HepG2 (cell line): ENCODE measurements at regions not wholly inside any gene's neighbourhood (a gene's known extent, or its start where the extent isn't known, plus 50 kb on each side); places are given as distances from the start of the nearest gene placed in this dataset.

Experiments used
- ATAC-seq: fragments of 200-7000 bp; cut with Tn5 transposase; 3 replicates; pipeline ENCODE4 v1.9.1; 2020; ENCODE audit warnings: mild to moderate bottlenecking, moderate library complexity
- BruUV-seq: library from RNA; stranded (reverse); fragments of 400-500 nt; replicated peaks from 2 replicates; lab custom pipeline; 2021; lab: Mats Ljungman, UMichigan
- CTCF ChIA-PET: fragments of 300-600 bp; formaldehyde crosslinking; extraction: SDS; loops from one replicate; lab custom pipeline; 2021; ENCODE audit warnings: low total read pairs, inconsistent platforms, low intra/inter-chr PET ratio; lab: Yijun Ruan, JAX
- POLR2A ChIA-PET: fragments of 350-600 bp; sonication (Branson Sonifier 250); formaldehyde crosslinking; loops from one replicate; lab custom pipeline; 2020; ENCODE audit warnings: antibody characterized with exemption, inconsistent platforms; lab: Yijun Ruan, JAX
- DNase-seq: peaks from one replicate; pipeline ENCODE4 v3.0.0-alpha.2; 2015; ENCODE audit warnings: low spot score
- FAIRE-seq: peaks from 3 replicates; lab custom pipeline; 2011; peaks lifted over from hg19 to GRCh38; lab: Jason Lieb, UNC
- H2AFZ ChIP-seq: one replicate; pipeline ENCODE4 v1.6.1; 2011; ENCODE audit warnings: low read length, inconsistent platforms
- H3K27ac ChIP-seq: fragments of 300-600 bp; 3 replicates; pipeline ENCODE4 v1.8.0; 2011; ENCODE audit warnings: mixed run types, mild to moderate bottlenecking, mixed read lengths, low read length, inconsistent platforms; ENCODE audit not compliant: insufficient read depth; ENCODE audit errors: extremely low read length
- H3K27me3 ChIP-seq, 2 experiments: fragments of 200-600 bp in 1 of 2; 2 replicates in 1 of 2; 3 replicates in 1 of 2; pipeline versions ENCODE4 v1.6.0 to v1.8.0; 2011; ENCODE audit warnings: low read length in 2 of 2, mild to moderate bottlenecking in 2 of 2, moderate library complexity in 2 of 2, inconsistent platforms in 1 of 2; ENCODE audit not compliant: insufficient read depth in 2 of 2, control insufficient read depth in 1 of 2
- H3K36me3 ChIP-seq, 2 experiments: fragments of 200-600 bp in 1 of 2; replicated peaks in 1 of 2; 2 replicates in 1 of 2; 3 replicates in 1 of 2; pipeline versions ENCODE4 v1.5.1 to v1.8.0; 2011; ENCODE audit warnings: low read length in 2 of 2, inconsistent platforms in 1 of 2; ENCODE audit not compliant: insufficient read depth in 2 of 2, control insufficient read depth in 1 of 2
- H3K4me1 ChIP-seq: 2 replicates; pipeline ENCODE4 v1.5.1; 2012; ENCODE audit warnings: low read length, inconsistent platforms; ENCODE audit not compliant: insufficient read depth
- H3K4me2 ChIP-seq: 2 replicates; pipeline ENCODE4 v1.6.0; 2011; ENCODE audit warnings: low read depth, low read length, inconsistent platforms
- H3K4me3 ChIP-seq, 3 experiments: fragments of 200-600 bp in 1 of 3; sonication (generic), shearing (Covaris generic) in 1 of 3; replicated peaks in 1 of 3; 2 replicates each; pipeline ENCODE4 v1.5.1; 2011 to 2016; ENCODE audit warnings: low read length in 3 of 3, inconsistent platforms in 2 of 3, low read depth in 2 of 3, mild to moderate bottlenecking in 2 of 3, control low read depth in 1 of 3, mixed read lengths in 1 of 3; ENCODE audit not compliant: insufficient read depth in 1 of 3
- H3K79me2 ChIP-seq: one replicate; pipeline ENCODE4 v1.6.1; 2011; ENCODE audit warnings: low read length, inconsistent platforms; ENCODE audit not compliant: insufficient read depth
- H3K9ac ChIP-seq: 2 replicates; pipeline ENCODE4 v1.6.0; 2011; ENCODE audit warnings: mild to moderate bottlenecking, low read depth, low read length, inconsistent platforms; ENCODE audit not compliant: insufficient read depth
- H3K9me3 ChIP-seq: 2 replicates; pipeline ENCODE4 v1.5.1; 2012; ENCODE audit warnings: mild to moderate bottlenecking, low read length
- H4K20me1 ChIP-seq: 2 replicates; pipeline ENCODE4 v1.6.0; 2011; ENCODE audit warnings: inconsistent platforms, mild to moderate bottlenecking, low read length, moderate library complexity; ENCODE audit not compliant: insufficient read depth
- ASH2L ChIP-seq: fragments of 300-600, 200-600 bp; sonication (generic); IDR thresholded peaks from 2 replicates; pipeline ENCODE4 v1.7.0; 2017; ENCODE audit warnings: low read depth, mild to moderate bottlenecking, moderate library complexity, mixed read lengths, low read length; ENCODE audit not compliant: insufficient read length
- FOXJ3 ChIP-seq: sonication (generic); formaldehyde crosslinking; IDR thresholded peaks from 2 replicates; pipeline ENCODE4 v1.4.0; 2020; ENCODE audit warnings: missing genetic modification reagents, mild to moderate bottlenecking, borderline replicate concordance
- HNRNPH1 ChIP-seq: fragments of 200-400 bp; formaldehyde crosslinking; optimal IDR thresholded peaks from 2 replicates; pipeline ENCODE3; 2017; ENCODE audit warnings: mild to moderate bottlenecking, low read depth, low read length
- JUN ChIP-seq: sonication (generic); formaldehyde crosslinking; IDR thresholded peaks from 2 replicates; pipeline ENCODE4 v1.4.0; 2020; ENCODE audit warnings: mild to moderate bottlenecking, missing genetic modification reagents
- KLF15 ChIP-seq: sonication (generic); formaldehyde crosslinking; IDR thresholded peaks from 2 replicates; pipeline ENCODE4 v1.8.1; 2023; ENCODE audit warnings: borderline replicate concordance, mild to moderate bottlenecking, inconsistent platforms, missing genetic modification reagents, mixed read lengths
- ZNF724P ChIP-seq: sonication (generic); formaldehyde crosslinking; IDR thresholded peaks from 2 replicates; pipeline ENCODE4 v1.8.0; 2022; ENCODE audit warnings: missing genetic modification reagents, borderline replicate concordance
- ZNF737 ChIP-seq: sonication (generic); formaldehyde crosslinking; IDR thresholded peaks from 2 replicates; pipeline ENCODE4 v1.5.0; 2020; ENCODE audit warnings: missing genetic modification reagents, mild to moderate bottlenecking, borderline replicate concordance
- WGBS: methylation state at CpG from one replicate; pipeline ENCODE4 v1.1.6; 2017; ENCODE audit warnings: low lambda C conversion rate; 5-methylcytosine and 5-hydroxymethylcytosine counted together
- in situ Hi-C: cut with HindIII; loops from 2 replicates; pipeline ENCODE4 v1.10.0; 2017; ENCODE audit warnings: low pct_unique_long_range_greater_than_20kb; ENCODE audit not compliant: extremely low pct_ligation_motif_present
- intact Hi-C: fragments of 100-400 bp; cut with micrococcal nuclease; formaldehyde crosslinking; loops from one replicate; pipeline ENCODE4 v1.10.0; 2022; ENCODE audit not compliant: unreplicated experiment
- TF ChIP-seq, protein P1 (sequence below): sonication (generic); formaldehyde crosslinking; IDR thresholded peaks from 2 replicates; pipeline ENCODE4 v1.9.0; 2021; ENCODE audit warnings: missing genetic modification reagents, mild to moderate bottlenecking, borderline replicate concordance

DNA sequence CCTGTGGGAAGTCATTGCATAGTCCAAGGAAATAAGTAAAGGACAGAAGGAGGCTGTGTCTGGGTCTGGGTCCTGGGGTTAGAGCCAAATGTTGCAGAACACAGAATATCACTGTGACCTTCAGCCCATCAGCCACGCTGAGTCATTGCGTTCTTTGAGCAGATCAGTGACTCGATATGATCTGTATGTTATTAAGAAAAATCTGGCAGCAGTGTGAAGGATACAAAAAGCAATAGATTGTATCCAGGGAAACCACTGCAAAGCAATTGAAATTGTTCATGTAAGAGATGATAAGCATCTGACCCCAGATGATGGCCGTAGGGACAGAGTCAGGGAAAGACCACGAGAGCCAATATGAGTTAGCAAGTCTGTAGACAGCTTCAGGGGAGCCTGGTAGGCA, 1575.1 kb upstream of the SLC10A2 start:
- no peak overlapping the region for H3K4me2 ChIP-seq

DNA sequence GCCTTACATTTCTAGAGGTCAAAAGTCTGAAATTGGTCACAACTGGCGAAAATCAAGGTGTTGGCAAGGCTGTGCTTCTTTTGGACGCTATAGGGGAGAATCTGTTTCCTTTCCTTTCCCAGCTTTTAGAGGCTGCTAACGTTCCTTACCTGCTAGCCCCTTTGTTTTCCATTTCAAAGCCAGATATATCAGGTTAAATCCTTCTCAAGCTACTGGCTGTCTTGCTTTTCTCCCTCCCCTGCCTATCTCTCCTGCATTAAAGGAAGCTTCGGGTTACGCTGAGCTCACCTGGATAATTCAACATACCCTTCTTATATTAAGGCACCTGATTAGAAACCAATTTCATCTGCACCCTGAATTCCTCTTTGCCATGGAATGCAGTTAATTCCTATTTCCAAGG, 1569.7 kb upstream of the SLC10A2 start:
- H4K20me1 ChIP-seq = no peaks in the 10 kb centered on the region
- ChIA-PET CTCF (no interaction called here), POLR2A (no interaction called here)
- H3K36me3 ChIP-seq = no peaks in the 10 kb centered on the region
- H3K27me3 ChIP-seq = no peaks in the 10 kb centered on the region; a peak in 1 of 5 replicates
- FAIRE-seq = no peak
- ATAC-seq = no peak
- no peak overlapping the region for H3K9ac ChIP-seq
- H3K4me2 ChIP-seq = no peak overlapping the region
- no peak overlapping the region for H2AFZ ChIP-seq
- no peak overlapping the region for H3K4me3 ChIP-seq
- TF ChIP-seq ASH2L (no peak), ZNF737 (CRISPR knock-in tag) (no peak)
- no peaks in the 10 kb centered on the region for H3K4me1 ChIP-seq
- H3K79me2 ChIP-seq = no peaks in the 10 kb centered on the region
- no TSS peak for BruUV-seq
- intact Hi-C loops = no loop called here
- 18% methylated on average over 5 of the region's 5 CpGs for WGBS
- H3K27ac ChIP-seq = no peak overlapping the region
- peaks cover 57% of the 10 kb centered on the region for H3K9me3 ChIP-seq
- in situ Hi-C loops = no loop called here
- DNase-seq = no peak

More for the DNA sequence above, 1575.1 kb upstream of the SLC10A2 start:
- Histone ChIP-seq H3K36me3 (no peaks in the 10 kb centered on the region), H3K27me3 (no peaks in the 10 kb centered on the region), H2AFZ (no peak overlapping the region), H3K4me3 (no peak overlapping the region), H3K27ac (no peak overlapping the region), H3K79me2 (no peaks in the 10 kb centered on the region), H3K9me3 (peaks cover 53% of the 10 kb centered on the region)
- no peak for FAIRE-seq
- intact Hi-C loops = no loop called here
- POLR2A ChIA-PET = no interaction called here
- BruUV-seq = no TSS peak
- TF ChIP-seq, protein P1, sequence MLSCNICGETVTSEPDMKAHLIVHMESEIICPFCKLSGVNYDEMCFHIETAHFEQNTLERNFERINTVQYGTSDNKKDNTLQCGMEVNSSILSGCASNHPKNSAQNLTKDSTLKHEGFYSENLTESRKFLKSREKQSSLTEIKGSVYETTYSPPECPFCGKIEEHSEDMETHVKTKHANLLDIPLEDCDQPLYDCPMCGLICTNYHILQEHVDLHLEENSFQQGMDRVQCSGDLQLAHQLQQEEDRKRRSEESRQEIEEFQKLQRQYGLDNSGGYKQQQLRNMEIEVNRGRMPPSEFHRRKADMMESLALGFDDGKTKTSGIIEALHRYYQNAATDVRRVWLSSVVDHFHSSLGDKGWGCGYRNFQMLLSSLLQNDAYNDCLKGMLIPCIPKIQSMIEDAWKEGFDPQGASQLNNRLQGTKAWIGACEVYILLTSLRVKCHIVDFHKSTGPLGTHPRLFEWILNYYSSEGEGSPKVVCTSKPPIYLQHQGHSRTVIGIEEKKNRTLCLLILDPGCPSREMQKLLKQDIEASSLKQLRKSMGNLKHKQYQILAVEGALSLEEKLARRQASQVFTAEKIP (CRISPR knock-in tag) = no peak
- TF ChIP-seq ZNF724P (CRISPR knock-in tag) (no peak), JUN (CRISPR knock-in tag) (no peak), FOXJ3 (CRISPR knock-in tag) (no peak), HNRNPH1 (no peak), KLF15 (CRISPR knock-in tag) (no peak)
- TF ChIP-seq, all 625 proteins: peak for 0
- Histone ChIP-seq H3K4me1 (no peaks in the 10 kb centered on the region), H3K9ac (no peak overlapping the region), H4K20me1 (no peaks in the 10 kb centered on the region)
- in situ Hi-C loops = no loop called here
- DNase-seq = no peak
- CTCF ChIA-PET = no interaction called here
- 3% methylated on average over 5 of the region's 5 CpGs for WGBS
- ATAC-seq = no peak
